Retinal pigment epithelial cell (primary cell): ENCODE measurements at regions not wholly inside any gene's neighbourhood (a gene's known extent, or its start where the extent isn't known, plus 50 kb on each side); places are given as distances from the start of the nearest gene placed in this dataset.

Source experiments
- DNase-seq: peaks from one replicate; pipeline ENCODE4 v3.0.0-alpha.2; 2010; ENCODE audit warnings: low read depth
- H3K4me3 ChIP-seq: 2 replicates; pipeline ENCODE4 v1.5.1; 2011; ENCODE audit warnings: mild to moderate bottlenecking, low read length, control low read depth, moderate library complexity
- TF ChIP-seq, protein P1 (sequence below): conservative IDR thresholded peaks from 2 replicates; pipeline ENCODE4 v1.5.1; 2011; ENCODE audit warnings: low read depth, low read length, control low read depth, inconsistent platforms

GRCh38 chr5:4384649-4385048 lies 755.5 kb upstream of the ADAMTS16 start:
- no peak for DNase-seq
- no peak overlapping the region for H3K4me3 ChIP-seq
- TF ChIP-seq, protein P1, sequence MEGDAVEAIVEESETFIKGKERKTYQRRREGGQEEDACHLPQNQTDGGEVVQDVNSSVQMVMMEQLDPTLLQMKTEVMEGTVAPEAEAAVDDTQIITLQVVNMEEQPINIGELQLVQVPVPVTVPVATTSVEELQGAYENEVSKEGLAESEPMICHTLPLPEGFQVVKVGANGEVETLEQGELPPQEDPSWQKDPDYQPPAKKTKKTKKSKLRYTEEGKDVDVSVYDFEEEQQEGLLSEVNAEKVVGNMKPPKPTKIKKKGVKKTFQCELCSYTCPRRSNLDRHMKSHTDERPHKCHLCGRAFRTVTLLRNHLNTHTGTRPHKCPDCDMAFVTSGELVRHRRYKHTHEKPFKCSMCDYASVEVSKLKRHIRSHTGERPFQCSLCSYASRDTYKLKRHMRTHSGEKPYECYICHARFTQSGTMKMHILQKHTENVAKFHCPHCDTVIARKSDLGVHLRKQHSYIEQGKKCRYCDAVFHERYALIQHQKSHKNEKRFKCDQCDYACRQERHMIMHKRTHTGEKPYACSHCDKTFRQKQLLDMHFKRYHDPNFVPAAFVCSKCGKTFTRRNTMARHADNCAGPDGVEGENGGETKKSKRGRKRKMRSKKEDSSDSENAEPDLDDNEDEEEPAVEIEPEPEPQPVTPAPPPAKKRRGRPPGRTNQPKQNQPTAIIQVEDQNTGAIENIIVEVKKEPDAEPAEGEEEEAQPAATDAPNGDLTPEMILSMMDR, result no peak

DNA sequence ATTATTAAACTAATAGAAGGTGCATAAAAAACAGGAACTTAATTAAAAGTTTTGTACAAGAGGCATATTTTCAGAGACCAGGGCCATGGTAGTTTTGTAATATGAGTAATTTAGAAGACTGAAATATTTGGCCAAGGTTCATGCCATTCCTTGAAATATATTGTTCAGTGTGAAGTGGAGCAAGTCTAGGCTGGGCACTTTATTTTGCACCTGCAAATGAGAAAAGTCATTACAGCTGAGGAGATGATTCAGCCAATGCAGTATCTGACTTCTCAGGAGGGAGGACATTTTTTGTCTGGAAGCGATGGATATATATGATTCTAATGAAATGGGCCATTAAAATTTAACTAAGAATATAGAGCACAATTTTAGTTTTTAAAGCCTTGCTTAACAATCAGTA lies 754.0 kb upstream of the ADAMTS16 start:
- no peak for DNase-seq
- TF ChIP-seq, protein P1, result no peak
- H3K4me3 ChIP-seq, result no peak overlapping the region

DNA sequence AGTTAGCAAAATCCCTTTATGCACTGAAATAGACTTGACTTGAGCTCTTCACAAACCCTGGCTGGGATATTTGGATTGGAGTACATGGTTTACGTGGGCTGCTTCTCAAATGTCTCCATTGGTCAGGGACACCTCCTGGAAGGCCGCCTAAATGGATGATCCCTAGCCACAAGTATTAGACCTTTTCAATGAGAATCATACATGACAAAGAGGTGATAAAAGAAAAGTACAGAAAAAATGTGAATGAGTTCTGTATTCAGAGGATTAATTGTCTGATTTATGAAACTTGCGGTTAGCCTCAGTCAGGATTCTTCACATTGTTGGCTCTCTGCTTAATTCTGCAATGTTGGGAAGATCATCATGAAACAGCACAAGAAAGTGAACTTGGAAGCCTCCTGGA lies 752.8 kb upstream of the ADAMTS16 start:
- DNase-seq, result no peak
- no peak overlapping the region for H3K4me3 ChIP-seq
- TF ChIP-seq, protein P1, result no peak

DNA sequence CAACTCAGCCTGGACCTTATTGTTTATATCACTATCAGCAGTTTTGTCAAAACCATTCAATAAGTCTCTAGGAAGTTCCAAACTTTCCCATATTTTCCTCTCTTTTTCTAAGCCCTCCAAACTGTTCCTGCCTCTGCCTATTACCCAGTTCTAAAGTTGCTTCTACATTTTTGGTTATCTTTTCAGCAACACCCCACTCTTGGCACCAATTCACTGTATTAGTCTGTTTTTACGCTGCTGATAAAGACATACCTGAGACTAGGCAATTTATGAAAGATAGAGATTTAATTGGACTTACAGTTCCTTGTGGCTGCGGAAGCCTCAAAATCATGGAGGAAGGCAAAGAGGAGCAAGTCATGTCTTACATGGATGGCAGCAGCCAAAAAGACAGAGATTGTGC lies 744.4 kb upstream of the ADAMTS16 start:
- no peak for DNase-seq
- TF ChIP-seq, protein P1, result no peak
- no peak overlapping the region for H3K4me3 ChIP-seq

DNA sequence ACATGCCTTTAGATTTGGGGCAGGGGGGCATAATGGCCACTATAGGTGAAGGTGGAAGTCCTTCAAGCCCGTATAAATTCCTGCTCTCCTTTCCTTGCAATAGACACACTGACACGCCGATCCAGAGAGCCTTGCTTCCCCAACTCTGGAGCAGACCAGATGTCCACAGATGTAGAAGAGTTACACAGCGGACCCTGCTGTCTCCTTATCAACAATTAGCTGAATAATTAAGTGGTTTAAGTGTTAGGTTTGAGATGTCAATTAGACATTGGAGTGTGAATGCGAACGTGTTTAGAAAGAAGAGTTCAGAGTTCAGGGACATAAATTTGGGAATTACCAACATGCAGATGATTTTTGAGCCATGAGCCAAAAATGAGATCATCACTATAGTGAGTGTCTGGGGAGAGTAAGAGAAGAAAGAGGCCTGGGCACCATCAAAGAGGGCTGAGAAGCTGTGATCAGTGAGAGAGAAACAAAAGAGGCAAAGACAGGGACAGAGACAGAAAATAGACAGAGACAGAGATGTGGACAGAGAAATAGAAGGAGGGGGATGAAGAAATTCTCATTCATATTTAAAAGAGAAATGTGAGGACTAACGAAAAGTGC lies 734.4 kb upstream of the ADAMTS16 start:
- TF ChIP-seq, protein P1, result no peak
- no peak overlapping the region for H3K4me3 ChIP-seq
- DNase-seq, result no peak

DNA sequence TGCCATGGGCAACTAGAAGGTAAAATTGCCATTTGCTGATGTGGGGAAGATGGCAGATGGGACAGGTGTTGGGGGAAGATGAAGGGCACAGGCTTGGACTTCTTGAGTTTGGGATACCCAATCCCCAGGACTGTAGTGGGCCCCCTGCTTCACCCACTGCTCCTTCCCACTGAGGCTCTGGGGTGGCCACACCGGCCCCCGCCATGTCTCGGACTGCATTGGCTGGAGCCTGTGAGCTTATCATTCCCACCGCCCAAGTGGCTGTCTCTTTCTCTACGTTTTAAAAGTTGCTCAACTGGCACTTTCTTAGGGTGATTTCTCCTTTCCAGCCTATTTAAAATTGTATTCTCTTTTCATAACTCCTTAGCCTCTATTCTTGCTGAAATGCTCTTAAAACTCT lies 730.0 kb upstream of the ADAMTS16 start:
- TF ChIP-seq, protein P1, result no peak
- H3K4me3 ChIP-seq, result no peak overlapping the region
- DNase-seq, result no peak

DNA sequence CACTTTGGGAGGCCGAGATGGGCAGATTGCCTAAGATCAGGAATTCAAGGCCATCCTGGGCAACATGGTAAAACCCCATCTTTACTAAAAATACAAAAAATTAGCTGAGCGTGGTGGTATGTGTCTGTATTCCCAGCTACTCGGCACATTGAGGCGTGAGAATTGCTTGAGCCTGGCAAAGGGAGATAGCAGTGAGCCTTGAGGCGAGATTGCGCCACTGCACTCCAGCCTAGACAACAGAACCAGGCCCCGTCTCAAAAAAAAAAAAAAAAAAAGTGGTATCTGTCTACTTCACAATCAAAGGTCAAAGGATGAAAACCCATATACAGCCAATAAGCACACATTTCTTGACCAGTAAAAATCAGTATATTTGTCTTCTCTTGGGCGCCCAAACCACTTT lies 728.5 kb upstream of the ADAMTS16 start:
- TF ChIP-seq, protein P1, result no peak
- no peak overlapping the region for H3K4me3 ChIP-seq
- DNase-seq, result no peak
